Epithelial cell of esophagus (primary cell): ENCODE measurements at regions not wholly inside any gene's neighbourhood (a gene's known extent, or its start where the extent isn't known, plus 50 kb on each side); places are given as distances from the start of the nearest gene placed in this dataset.
"Not testable (repeated sequence)": the region's sequence is repeated elsewhere in the genome, so short reads cannot be mapped to it uniquely, and the experiment has no call there.

ENCODE experiments used
- DNase-seq: peaks from one replicate; pipeline ENCODE4 v3.0.0; 2010; ENCODE audit warnings: low read depth
- H3K4me3 ChIP-seq: 2 replicates; pipeline ENCODE4 v1.5.1; 2011; ENCODE audit warnings: mild to moderate bottlenecking, low read length, control low read depth
- CTCF ChIP-seq: IDR thresholded peaks from 2 replicates; pipeline ENCODE4 v1.5.1; 2011; ENCODE audit warnings: low read depth, mild to moderate bottlenecking, low read length, control low read depth, inconsistent platforms; ENCODE audit not compliant: insufficient read depth; ENCODE audit errors: missing control alignments

- no peak for DNase-seq
- no peak overlapping the region for H3K4me3 ChIP-seq
- no peak for TF ChIP-seq CTCF
These were observed 183.2 kb upstream of the RPRM start for GRCh38 chr2:153661801-153662200.

- no peak for DNase-seq
- TF ChIP-seq CTCF = no peak
These were observed 184.8 kb upstream of the RPRM start for GRCh38 chr2:153663371-153663770.

GRCh38 chr2:153664009-153664408 lies 185.4 kb upstream of the RPRM start:
- DNase-seq, H3K4me3 ChIP-seq: not testable (repeated sequence)

More at GRCh38 chr2:153663371-153663770, 184.8 kb upstream of the RPRM start:
- H3K4me3 ChIP-seq = no peak overlapping the region

DNA sequence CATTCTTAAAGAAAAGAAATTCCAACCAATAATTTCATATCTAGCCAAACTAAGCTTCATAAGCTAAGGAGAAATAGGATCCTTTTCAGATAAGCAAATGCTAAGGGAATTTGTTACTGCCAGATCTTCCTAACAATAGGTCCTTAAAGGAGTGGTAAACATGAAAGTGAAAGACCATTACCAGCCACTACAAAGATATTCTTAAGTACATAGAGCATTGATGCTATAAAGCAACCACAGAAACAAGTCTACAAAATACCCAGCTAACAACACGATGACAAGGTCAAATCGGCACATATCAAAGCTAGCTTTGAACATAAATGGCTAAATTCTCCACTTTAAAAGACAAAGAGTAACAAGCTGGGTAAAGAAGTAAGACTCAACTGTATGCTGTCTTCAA lies 188.9 kb upstream of the RPRM start:
- no peak overlapping the region for H3K4me3 ChIP-seq

GRCh38 chr2:153668923-153669322 lies 190.4 kb upstream of the RPRM start:
- no peak for TF ChIP-seq CTCF
- no peak for DNase-seq

More for the DNA sequence above, 188.9 kb upstream of the RPRM start:
- DNase-seq = no peak
- TF ChIP-seq CTCF = no peak

GRCh38 chr2:153710128-153710527 lies 161.6 kb upstream of the GALNT13 start:
- H3K4me3 ChIP-seq = no peak overlapping the region
- no peak for TF ChIP-seq CTCF
- no peak for DNase-seq

More at GRCh38 chr2:153668923-153669322, 190.4 kb upstream of the RPRM start:
- H3K4me3 ChIP-seq = no peak overlapping the region

DNA sequence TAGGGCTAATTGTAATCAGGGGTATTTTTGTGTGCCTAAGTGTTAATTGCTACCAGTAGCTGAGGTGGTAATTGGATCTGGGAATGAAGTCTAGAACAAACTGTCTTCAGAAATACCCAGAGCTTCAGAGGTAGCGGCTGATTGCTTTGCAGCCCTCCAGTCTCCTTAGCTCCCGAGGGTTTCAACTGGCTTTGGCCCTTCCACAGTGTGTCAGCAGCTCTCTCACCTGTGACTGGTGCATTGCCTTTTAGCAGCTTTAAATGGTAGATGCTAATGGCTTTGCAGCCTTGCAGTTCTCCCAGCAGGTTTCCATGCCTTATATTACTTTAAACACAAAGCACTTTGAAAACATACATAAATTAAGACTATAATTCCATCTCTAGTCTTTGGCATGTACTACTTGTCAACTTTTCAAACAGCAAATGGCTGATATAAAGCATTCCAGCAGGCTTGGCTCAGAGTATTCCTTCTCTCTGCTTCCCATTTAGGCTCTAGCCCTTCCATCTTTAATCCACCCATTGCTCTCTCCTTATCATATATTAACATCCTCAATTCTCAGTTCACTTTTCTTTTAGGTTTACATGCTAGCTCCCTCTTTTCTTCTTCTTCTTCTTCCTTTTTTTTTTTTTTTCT lies 156.4 kb upstream of the GALNT13 start:
- no peak overlapping the region for H3K4me3 ChIP-seq
- DNase-seq = no peak
- TF ChIP-seq CTCF = no peak

GRCh38 chr2:153717060-153717459 lies 154.7 kb upstream of the GALNT13 start:
- TF ChIP-seq CTCF = no peak
- no peak overlapping the region for H3K4me3 ChIP-seq
- DNase-seq = no peak
